Hepatocyte (in vitro differentiated cells): ENCODE measurements at regions not wholly inside any gene's neighbourhood (a gene's known extent, or its start where the extent isn't known, plus 50 kb on each side); places are given as distances from the start of the nearest gene placed in this dataset.

Source experiments
- DNase-seq: peaks from one replicate; pipeline ENCODE4 v3.0.0-alpha.2; 2016; ENCODE audit warnings: low spot score
- H2AFZ ChIP-seq: fragments of 200-600 bp; sonication (generic); 2 replicates; pipeline ENCODE4 v1.6.0; 2016; ENCODE audit warnings: antibody characterized with exemption, mild to moderate bottlenecking
- H3K27ac ChIP-seq: fragments of 200-600 bp; sonication (generic); 2 replicates; pipeline ENCODE4 v1.5.1; 2016; ENCODE audit warnings: mild to moderate bottlenecking
- H3K27me3 ChIP-seq: fragments of 200-600 bp; sonication (generic); 2 replicates; pipeline ENCODE4 v1.6.1; 2016
- H3K36me3 ChIP-seq: fragments of 200-600 bp; sonication (generic); replicated peaks from 2 replicates; pipeline ENCODE4 v1.5.1; 2016; ENCODE audit warnings: low read depth; ENCODE audit not compliant: insufficient read depth
- H3K4me1 ChIP-seq: fragments of 200-600 bp; sonication (generic); 2 replicates; pipeline ENCODE4 v1.5.1; 2016; ENCODE audit warnings: mild to moderate bottlenecking, moderate library complexity; ENCODE audit not compliant: insufficient read depth
- H3K4me2 ChIP-seq: fragments of 200-600 bp; sonication (generic); 2 replicates; pipeline ENCODE4 v1.6.0; 2016
- H3K4me3 ChIP-seq: fragments of 200-600 bp; sonication (generic); 2 replicates; pipeline ENCODE4 v1.5.1; 2016; ENCODE audit warnings: mild to moderate bottlenecking
- H3K79me2 ChIP-seq: fragments of 200-600 bp; sonication (generic); 2 replicates; pipeline ENCODE4 v1.6.0; 2017; ENCODE audit warnings: mild to moderate bottlenecking
- H3K9me2 ChIP-seq: fragments of 200-600 bp; sonication (generic); replicated peaks from 2 replicates; pipeline ENCODE4 v1.6.0; 2017; ENCODE audit warnings: mild to moderate bottlenecking; ENCODE audit not compliant: insufficient read depth
- H3K9me3 ChIP-seq: fragments of 200-600 bp; sonication (generic); 2 replicates; pipeline ENCODE4 v1.5.1; 2016; ENCODE audit warnings: low read depth, mild to moderate bottlenecking
- H4K20me1 ChIP-seq: fragments of 200-600 bp; sonication (generic); 2 replicates; pipeline ENCODE4 v1.6.0; 2016; ENCODE audit warnings: mild to moderate bottlenecking; ENCODE audit not compliant: insufficient read depth, poor library complexity, severe bottlenecking
- CTCF ChIP-seq: fragments of 200-600 bp; sonication (generic); IDR thresholded peaks from 2 replicates; pipeline ENCODE4 v1.5.1; 2016; ENCODE audit warnings: antibody characterized with exemption, mild to moderate bottlenecking; ENCODE audit not compliant: poor library complexity
- EZH2 ChIP-seq: fragments of 200-600 bp; sonication (generic); IDR thresholded peaks from 2 replicates; pipeline ENCODE4 v1.6.1; 2016; ENCODE audit warnings: antibody characterized with exemption, mild to moderate bottlenecking, borderline replicate concordance
- EZH2phosphoT487 ChIP-seq: fragments of 200-600 bp; sonication (generic); IDR thresholded peaks from one replicate; pipeline ENCODE4 v1.6.1; 2018; ENCODE audit warnings: antibody characterized with exemption, mild to moderate bottlenecking, low read depth, moderate library complexity; ENCODE audit not compliant: unreplicated experiment, severe bottlenecking
- WGBS: methylation state at CpG from one replicate; pipeline ENCODE4 v1.1.6; 2016; ENCODE audit warnings: low lambda C conversion rate; ENCODE audit errors: missing lambda C conversion rate; 5-methylcytosine and 5-hydroxymethylcytosine counted together

- no peaks in the 10 kb centered on the region for H3K4me1 ChIP-seq
- no peak overlapping the region for H2AFZ ChIP-seq
- DNase-seq: no peak
- H3K4me3 ChIP-seq: no peak overlapping the region
- no peaks in the 10 kb centered on the region for H3K36me3 ChIP-seq
- TF ChIP-seq EZH2phosphoT487: no peak
- no peak for TF ChIP-seq EZH2
- TF ChIP-seq CTCF: no peak
- H3K27ac ChIP-seq: no peak overlapping the region
- no peak overlapping the region for H3K4me2 ChIP-seq
- no peaks in the 10 kb centered on the region for H4K20me1 ChIP-seq
- H3K27me3 ChIP-seq: no peaks in the 10 kb centered on the region
- no peaks in the 10 kb centered on the region for H3K9me2 ChIP-seq
- H3K9me3 ChIP-seq: no peaks in the 10 kb centered on the region
- no peaks in the 10 kb centered on the region for H3K79me2 ChIP-seq
These were observed 1655.0 kb downstream of the MRPL39 start for GRCh38 chr21:23952269-23952668.

- no peaks in the 10 kb centered on the region for H3K36me3 ChIP-seq
- TF ChIP-seq EZH2 (no peak), EZH2phosphoT487 (no peak), CTCF (no peak)
- no peaks in the 10 kb centered on the region for H3K4me1 ChIP-seq
- H2AFZ ChIP-seq: no peak overlapping the region
- DNase-seq: no peak
- no peaks in the 10 kb centered on the region for H3K9me2 ChIP-seq
- H3K79me2 ChIP-seq: no peaks in the 10 kb centered on the region
- H3K27me3 ChIP-seq: no peaks in the 10 kb centered on the region
- no peak overlapping the region for H3K27ac ChIP-seq
- H3K4me3 ChIP-seq: no peak overlapping the region
- no peaks in the 10 kb centered on the region for H4K20me1 ChIP-seq
- no peaks in the 10 kb centered on the region for H3K9me3 ChIP-seq
- H3K4me2 ChIP-seq: no peak overlapping the region
These were observed 1656.0 kb downstream of the MRPL39 start for GRCh38 chr21:23951251-23951650.

DNA sequence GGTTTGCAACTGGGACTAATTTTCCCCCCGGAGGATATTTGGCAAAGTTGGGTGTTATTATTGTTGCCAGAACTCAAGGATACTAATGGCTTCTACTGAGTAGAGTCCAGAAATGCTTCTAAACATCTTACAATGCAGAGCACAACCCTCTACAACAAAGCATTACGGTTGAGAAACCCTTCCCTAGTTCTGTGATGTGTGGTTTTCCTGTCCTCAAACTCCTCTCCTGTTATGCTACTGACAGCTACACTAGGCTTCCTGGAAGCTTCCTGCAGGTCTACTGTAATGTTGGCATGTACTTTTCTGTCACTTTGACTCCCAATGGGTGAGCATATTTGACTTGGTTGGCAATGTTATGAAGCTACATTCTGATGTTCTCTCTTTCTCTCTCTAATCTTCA, 1656.9 kb downstream of the MRPL39 start:
- Histone ChIP-seq H3K79me2 (no peaks in the 10 kb centered on the region), H3K9me3 (no peaks in the 10 kb centered on the region), H2AFZ (no peak overlapping the region), H3K36me3 (no peaks in the 10 kb centered on the region), H4K20me1 (no peaks in the 10 kb centered on the region), H3K9me2 (no peaks in the 10 kb centered on the region), H3K27ac (no peak overlapping the region), H3K4me2 (no peak overlapping the region), H3K27me3 (no peaks in the 10 kb centered on the region), H3K4me3 (no peak overlapping the region), H3K4me1 (no peaks in the 10 kb centered on the region)
- 76% methylated on average over 2 of the region's 2 CpGs for WGBS
- no peak for DNase-seq
- TF ChIP-seq EZH2 (no peak), EZH2phosphoT487 (no peak)

GRCh38 chr21:23949493-23949892, 1657.8 kb downstream of the MRPL39 start:
- no peaks in the 10 kb centered on the region for H3K36me3 ChIP-seq
- no peak for DNase-seq
- H3K9me3 ChIP-seq: no peaks in the 10 kb centered on the region
- no peaks in the 10 kb centered on the region for H4K20me1 ChIP-seq
- H3K4me1 ChIP-seq: no peaks in the 10 kb centered on the region
- H3K27me3 ChIP-seq: no peaks in the 10 kb centered on the region
- no peak overlapping the region for H3K4me3 ChIP-seq
- TF ChIP-seq EZH2phosphoT487 (no peak), CTCF (no peak), EZH2 (no peak)
- H2AFZ ChIP-seq: no peak overlapping the region
- no peak overlapping the region for H3K4me2 ChIP-seq
- 74% methylated on average over 2 of the region's 2 CpGs for WGBS
- H3K9me2 ChIP-seq: no peaks in the 10 kb centered on the region
- H3K79me2 ChIP-seq: no peaks in the 10 kb centered on the region
- H3K27ac ChIP-seq: no peak overlapping the region
